ENCODE measurements at regions not wholly inside any gene's neighbourhood (a gene's known extent, or its start where the extent isn't known, plus 50 kb on each side); places are given as distances from the start of the nearest gene placed in this dataset.
"Not testable (repeated sequence)": the region's sequence is repeated elsewhere in the genome, so short reads cannot be mapped to it uniquely, and the experiment has no call there.

DNA sequence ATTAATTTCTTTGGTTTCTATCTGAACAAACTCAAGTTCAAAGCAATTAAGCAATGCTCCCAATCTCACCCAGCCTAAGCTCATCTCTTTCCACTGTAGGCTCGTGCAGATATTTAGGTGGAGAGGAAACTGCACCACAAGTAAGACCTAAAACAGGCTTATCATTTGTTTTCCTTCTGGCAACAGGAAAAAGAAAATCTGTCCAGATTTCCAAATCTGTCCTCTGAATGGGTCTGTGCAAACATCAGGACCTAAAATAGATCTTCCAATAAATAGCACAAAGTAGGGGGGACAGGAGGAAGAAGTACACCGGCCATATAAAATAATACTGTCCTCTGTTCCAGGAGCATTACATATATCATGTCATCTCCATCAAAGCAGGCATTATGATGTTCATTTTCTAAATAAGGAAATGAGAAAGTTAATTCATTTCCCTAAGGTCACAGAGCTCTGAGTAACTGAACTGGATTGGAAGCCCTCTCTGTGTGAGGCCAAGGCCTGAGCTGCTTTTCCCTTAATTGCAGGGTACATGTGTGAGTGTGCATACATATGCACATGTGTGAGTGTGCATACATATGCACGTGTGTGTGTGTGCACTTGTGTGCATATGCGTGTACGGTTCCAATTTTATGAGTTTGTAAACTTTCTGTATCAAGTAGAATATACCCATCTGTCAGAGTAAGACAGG, 92.8 kb upstream of the PARD3 start:
- DNase-seq, result no peak

DNA sequence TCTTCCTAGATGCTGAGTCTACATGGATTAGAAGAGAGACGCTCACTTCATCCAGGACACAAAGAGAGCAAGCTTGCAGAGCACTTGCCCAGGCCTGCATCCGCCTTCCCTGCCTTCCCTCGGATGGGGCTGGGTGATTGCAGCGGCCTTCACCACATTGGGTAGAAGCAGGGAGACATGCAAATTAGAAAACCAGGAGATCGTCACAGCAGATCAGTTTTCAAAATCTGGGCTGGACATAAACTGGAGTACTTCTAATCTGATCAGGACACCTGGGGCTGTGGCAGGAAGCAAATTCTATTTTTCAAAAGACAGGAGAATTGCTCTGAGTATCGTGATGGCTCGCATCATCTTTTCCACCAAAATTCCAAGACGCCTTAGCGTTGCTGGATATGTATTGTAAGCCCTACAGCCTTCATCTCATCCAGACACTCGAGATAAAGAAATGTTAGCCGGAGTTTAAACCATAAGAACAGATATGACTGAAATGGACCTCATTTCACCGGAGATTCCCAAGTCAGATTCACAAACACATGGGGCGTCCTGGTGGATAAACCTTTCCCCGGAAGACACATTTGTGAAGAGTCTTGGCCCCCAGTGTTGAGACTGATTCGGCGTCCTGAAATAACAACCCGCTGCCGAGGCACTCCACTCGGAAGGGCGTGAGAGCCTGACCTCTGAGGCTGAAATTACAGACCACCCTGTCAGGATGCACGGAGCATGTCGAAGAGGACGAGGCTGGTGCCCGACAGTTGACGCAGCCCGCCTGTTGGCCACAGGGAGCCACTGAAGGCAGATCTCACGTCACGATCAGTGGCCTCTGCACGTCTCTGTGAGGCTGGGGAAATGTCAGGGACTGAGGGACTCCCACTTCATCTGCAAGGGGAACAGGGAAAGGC, 91.2 kb upstream of the PARD3 start:
- no peak for DNase-seq

DNA sequence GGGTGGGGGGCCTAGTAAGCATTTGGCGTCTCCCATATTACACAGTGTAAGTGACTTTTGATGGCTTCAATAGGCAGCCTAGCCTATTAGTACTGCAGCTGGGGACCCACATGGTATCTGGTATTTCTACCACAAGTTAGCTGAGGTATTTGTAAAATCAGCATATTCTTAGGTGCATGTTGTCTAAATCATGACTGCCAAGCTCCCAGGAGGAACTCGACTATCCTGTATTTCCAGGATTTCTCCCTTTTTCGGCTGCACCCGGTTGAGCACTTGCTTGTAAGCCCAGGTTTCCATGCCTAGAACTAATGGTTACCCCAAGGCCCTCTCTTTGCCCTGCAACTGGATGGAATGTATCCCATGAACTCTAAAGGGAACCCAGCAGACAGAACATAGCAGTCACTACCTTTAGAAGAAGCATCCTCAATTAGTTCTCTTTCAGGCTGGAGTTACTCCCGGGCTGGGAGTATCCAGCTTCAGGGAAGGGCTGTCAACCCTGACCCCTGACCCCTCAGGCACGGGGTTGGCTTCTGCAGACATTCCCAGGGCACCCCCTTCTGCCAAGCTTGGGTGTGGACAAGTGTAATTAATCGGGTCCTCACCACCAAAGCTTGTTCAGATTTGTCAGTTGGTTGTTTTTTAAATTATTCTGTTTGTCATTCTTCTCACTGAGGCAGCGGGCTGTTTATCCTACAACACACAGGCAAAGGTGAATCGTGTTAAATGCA, 90.3 kb upstream of the PARD3 start:
- no peak for DNase-seq

DNA sequence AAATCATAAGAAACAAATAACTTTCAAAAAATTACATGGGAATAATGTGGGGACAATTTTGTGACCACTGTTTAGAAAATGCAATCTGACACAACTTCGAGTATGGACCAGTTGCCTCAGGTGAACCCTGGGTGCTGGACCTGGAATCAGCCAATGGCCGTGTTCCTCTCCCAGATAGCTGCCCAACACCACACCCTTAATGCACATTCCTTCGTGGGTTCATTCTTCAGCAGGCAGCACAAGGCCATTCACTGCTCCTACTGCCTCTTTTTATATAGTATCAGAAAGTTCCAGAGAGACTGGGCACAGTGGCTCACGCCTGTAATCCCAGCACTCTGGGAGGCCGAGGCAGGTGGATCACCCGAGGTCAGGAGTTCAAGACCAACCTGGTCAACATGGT, 89.1 kb upstream of the PARD3 start:
- no peak for DNase-seq

DNA sequence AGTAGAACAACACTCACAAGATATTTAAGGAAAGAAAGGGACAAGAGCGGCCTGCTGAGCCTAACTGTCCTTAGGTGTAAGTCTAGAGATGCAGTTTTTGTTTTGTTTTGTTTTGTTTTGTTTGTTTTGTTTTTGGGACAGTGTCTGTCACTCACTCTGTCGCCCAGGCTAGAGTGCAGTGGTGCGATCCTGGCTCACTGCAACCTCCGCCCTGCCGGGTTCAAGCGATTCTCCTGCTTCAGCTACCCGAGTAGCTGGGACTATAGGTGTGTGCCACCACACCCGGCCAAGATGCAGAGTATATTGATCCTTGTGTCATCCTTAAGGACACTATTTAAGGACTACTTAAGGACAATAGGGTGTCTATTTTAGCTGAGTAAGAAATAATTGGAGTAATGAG, 84.1 kb upstream of the PARD3 start:
- DNase-seq, result no peak

DNA sequence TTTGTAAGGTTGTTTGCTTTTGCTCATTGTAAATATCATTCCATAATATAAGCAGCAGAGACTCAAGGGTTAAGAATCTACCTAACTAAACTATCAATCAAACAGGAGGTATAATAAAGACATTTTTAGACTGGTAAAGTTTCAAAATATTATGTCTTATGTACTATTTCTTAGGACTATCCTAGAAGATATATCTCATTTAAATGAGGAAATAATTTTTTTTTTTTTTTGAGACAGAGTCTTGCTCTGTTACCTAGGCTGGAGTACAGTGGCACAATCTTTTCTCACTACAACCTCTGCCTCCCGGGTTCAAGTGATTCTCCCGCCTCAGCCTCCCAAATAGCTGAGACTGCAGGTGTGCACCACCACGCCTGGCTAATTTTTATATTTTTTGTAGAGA, 80.9 kb upstream of the PARD3 start:
- DNase-seq, result no peak

DNA sequence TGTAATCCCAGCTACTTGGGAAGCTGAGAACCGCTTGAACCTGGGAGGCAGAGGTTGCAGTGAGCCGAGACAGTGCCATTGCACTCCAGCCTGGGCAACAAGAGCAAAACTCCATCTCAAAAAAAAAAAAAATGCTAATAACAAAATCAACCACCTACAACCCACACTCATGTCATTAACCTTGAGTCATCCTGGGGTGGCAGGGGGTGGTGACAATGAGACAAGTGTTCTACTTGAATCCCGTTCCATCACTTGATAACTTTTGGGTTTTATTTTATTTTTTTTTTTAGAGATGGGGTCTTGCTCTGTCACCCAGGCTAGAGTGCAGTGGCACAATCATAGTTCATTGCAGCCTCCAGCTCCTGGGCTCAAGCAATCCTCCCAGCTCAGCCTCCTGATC, 80.0 kb upstream of the PARD3 start:
- not testable (repeated sequence) for DNase-seq

DNA sequence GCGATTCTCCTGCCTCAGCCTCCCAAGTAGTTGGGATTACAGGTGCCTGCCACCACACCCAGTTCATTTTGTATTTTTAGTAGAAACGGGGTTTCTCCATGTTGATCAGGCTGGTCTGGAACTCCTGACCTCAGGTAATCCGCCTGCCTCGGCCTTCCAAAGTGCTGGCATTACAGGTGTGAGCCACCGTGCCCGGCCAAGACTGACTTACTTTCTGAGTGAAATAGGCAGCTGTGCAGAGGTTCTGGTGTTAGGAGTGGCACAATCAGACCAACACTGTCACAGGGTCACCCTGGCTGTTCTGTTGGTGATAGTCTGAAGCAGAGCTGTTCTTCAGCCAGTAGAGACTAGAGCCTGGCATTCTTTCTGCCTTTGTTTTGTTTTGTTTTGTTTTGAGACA, 77.4 kb upstream of the PARD3 start:
- not testable (repeated sequence) for DNase-seq

DNA sequence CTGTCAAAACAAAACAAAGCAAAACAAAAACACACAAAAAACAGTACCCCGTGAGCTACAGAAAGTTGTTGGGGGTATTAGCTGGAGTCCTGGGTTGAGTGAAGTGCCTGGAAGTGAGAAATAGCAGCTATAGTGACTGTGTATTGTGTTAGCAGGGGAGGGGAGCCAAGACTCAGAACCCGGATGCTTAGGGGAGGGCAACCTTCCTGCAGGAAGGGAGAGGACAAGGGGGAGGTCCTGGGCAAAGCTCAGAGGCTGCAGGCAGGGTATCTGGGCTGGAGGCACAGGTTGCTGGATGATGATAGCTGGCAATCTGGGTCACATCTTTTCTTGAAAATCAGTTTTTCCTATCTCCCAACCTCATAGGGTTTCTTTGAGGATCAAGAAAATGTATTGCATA, 75.8 kb upstream of the PARD3 start:
- DNase-seq, result no peak

DNA sequence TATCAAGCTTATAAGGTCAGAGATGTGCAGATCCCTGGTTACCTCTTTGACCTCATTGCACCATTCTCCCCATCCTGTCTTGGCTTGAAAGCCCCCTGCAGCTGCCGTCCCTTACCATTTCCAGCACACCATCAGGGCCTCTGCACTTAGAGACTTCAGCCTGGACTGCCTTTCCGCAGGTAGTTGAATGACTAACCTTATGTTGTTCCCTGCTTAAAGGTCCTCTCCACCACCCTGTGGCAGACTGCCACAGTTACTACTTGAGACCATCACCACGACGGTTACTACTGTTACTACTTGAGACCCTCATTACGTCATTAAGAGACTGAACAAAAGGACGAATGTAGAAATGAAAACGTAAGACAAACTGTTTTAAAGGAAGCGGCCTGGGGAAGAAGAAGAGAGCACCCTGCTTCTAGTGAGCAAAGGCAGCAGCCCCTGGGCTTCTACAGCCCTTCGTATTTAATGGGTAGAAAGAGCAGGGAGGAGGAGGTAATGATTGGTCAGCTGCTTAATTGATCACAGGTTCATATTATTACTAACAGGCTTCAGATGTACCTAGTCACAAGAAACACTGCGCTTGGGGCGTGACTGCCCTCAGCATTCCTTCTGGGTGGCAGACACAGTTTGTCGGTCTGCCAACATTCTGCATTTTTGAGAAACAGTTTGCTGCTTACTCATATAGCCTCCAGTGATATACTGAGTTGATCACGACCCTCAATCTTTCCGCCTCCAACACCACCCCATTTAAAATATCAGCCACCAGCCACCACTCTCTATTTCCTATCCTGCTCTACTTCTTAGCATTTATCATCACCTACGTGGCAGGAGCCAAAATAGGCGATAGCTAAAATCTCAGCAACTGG, 74.1 kb upstream of the PARD3 start:
- no peak for DNase-seq

DNA sequence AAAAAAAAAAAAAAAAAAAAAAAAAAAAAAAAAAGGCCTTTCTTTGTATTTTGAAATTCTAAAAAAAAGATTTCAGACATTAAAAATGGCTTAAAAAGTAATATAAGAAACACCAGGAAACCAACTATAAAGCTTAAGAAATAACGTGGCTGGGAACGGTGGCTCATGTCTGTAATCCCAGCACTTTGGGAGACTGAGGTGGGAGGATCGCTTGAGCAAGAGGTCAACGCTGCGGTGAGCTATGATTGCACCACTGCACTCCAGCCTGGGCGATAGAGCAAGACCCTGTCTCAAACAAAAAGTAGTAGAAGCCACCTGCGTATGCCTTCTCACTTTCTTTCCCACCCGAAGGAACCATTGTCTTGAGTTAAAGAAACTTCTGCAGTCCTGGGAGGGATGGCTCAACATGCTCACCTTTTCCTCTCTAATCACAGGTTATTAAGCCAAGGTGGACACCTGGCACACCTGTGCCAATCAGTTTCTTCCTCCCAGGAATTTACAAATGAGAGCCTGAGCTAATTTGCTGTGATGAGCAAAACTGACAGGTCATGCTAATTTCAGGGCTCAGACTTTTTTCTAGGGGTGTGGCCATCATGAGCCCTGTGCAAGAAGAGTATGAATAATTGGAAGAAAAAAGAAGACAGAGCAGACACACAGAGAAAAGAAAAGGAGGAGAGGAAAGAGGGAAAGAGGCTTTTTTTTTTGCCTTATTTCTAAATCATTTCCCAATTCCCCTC, 72.0 kb upstream of the PARD3 start:
- no peak for DNase-seq

DNA sequence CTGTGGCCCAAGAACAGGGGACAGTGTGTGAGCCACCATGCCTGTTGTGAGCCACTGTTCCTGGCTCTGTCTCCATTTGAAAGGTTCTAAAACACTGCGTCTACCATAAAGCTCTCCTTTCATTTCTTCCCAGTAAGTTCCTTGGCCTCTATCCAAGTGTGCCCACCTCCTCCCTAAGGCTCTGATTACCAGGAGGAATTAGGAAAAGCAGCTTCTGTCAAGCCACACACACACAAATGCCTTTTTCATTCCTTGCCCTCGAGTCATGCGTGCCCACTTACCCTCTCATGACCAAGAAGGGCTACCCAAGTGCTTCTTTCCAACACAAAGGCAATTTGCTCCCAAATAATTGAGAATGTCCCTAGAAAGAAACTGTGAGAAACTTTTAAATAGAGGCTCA, 70.8 kb upstream of the PARD3 start:
- no peak for DNase-seq

DNA sequence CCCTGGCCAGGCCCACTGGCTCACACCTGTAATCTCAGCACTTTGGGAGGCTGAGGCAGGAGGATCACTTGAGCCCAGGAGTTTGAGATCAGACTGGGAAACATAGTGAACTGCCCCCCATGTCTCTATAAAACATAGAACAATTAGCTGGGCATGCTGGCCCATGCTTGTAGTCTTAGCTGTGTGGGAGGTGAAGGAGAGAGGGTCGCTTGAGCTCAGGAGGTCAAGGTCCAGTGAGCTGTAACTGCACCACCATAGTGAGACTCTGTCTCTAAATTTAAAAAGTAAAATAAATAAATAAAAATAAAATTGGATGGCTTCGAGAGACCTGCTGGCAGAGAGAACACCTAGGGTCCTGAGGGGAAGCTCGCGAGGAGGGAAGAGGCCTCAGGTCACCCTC, 69.9 kb upstream of the PARD3 start:
- DNase-seq, result no peak

DNA sequence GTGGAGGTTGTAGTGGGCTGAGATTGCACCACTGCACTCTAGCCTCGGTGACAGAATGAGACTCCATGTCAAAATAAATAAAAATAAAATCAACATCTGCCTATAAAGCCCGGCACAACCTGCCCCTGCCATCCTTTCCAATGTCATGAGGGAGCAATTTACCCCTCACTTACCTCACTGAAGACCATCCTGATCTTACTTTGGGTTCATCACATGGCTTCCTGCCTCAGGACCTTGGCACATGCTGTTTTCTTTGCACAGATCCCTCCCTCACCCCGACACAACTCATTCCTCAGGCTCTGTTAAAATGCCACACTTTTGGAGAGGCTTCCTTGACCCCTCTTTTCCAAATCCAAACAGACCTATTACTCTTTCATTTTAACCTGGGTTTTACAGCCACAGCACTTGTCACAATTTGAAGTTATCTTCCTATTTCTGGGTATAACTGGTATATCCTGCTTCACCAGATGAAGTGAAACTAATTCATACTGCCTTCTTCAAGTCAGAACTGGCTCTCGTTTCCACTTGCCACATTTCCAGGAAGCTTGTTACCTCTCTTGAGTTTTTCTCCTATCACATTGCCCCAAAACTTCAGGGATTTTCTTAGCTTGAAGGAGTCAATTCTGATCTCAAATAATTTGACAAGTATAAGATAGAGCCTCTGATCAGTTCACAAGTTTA, 69.3 kb upstream of the PARD3 start:
- DNase-seq, result no peak

DNA sequence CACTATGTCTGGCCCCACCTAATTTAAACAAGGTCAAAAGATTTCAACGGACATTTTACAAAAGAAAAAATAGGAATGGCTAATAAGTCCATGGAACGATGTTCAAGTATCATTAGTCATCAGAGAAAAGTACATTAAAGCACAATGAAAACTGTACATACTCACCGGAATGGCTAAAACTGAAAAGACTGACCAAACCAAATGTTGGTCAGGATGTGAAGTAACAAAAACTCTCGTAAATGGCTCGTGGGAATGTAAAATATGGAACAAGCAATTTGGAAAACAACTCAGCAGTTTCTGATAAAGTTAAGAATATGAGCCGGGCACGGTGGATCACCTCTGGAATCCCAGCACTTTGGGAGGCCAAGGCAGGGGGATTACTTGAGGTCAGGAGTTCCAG, 65.7 kb upstream of the PARD3 start:
- no peak for DNase-seq

DNA sequence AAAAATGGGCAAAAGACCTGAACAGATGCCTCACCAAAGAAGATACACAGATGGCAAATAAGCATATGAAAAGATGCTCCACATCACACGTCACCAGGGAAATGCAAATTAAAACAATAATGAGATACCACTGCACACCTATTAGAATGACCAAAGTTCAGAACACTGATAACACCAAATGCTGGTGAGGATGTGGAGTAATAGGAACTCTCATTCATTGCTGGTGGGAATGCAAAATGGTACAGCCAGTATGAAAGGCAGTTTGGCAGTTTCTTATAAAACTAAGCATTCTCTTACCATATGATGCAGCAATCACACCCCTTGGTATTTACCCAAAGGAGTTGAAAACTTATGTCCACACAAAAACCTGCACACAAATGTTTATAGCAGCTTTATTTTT, 63.6 kb upstream of the PARD3 start:
- DNase-seq, result not testable (repeated sequence)

DNA sequence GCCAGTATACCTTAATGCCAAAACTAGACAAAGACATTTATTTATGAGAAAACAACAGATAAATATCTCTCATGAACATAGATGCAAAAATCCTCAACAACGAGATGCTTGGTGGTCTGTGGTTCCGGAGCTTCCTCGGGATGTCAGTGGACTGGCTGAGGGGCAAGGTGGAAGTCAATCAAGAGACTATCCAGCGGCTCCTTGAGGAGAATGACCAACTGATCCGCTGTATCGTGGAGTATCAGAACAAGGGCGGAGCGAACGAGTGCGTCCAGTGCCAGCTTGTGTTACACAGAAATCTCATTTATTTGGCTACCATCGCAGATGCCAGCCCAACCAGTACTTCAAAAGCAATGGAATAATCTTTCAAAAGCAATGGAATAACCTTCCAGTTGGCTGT, 60.0 kb upstream of the PARD3 start:
- no peak for DNase-seq

DNA sequence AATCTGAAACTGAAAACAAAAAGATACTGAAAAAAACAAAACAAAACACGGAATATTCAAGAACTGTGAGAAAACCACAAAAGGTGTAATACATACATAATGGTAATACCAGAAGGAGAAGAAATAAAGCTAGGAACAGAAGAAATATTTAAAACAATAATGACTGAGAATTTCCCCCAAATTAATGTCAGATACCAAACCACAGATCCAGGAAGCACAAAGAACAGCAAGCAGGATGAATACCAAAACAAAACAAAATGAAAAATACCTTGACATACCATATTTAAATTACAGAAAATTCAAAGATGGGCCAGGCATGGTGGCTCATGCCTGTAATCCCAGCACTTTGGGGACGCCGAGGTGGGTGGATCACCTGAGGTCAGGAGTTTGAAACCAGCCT, 57.7 kb upstream of the PARD3 start:
- no peak for DNase-seq

DNA sequence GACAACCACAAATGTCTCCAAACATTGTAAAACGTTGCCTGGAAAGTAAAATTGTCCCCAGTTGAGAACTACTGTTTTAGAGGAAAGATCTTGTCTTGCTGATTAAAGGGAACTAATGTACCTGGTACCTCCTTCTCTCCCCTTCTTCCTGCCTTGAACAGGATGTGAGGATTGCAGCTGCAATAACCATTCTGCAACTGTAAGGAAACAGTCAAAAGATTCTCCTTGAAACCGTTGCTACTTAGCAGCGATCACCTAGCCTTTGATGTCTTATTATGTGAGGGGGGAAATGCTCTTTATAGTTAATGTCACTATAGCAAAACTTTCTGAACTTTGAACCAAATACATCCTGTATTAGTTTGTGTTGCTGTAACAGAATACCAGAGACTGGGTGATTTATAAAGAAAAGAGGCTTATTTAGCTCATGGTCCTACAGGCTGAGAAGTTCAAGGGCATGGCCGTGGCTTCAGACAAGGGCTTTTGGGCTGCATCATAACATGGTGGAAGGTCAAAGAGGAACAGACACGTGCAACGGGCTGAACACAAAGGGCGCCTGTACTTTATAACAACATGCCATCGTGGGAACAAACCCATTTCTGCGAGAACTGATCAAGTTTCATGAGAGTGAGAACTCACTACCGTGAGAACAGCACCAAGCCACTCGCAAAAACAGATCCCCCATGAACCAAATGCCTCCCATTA, 54.2 kb upstream of the PARD3 start:
- DNase-seq, result no peak

DNA sequence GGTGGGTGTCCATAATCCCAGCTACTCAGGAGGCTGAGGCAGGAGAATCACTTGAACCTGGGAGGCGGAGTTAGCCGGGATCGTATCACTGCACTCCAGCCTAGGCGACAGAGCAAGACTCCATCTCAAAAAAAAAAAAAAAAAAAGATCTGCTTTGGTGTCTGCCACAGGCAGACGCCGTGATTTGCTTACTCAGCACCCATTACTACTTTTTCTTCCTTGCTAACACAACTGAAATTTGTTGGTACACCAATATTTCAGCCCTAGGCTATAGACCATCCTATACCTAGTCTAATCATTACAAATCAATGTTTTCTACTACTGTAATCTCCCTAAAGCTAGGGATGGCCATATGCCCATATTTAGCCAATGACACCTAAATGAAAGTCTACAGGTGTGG, 53.5 kb upstream of the PARD3 start:
- DNase-seq, result no peak

DNA sequence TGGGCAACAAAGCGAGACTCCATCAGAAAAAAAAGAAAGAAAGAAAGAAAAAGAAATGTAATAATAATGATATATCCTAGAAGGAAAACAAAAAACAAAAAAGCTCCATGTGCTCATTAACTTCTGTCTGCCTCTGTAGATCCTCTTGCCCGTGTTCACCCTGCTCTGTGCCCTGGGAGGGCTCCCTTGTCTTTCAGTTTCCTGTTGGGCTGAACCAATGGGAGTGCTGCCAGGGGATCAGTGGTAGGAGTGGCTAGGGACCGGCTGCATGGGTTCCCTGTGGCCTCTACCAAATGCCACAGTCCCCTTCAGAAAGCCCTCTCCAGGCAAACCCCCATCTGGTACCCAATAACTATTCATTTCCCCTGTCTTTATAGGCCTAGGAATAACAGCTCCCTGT, 51.8 kb upstream of the PARD3 start:
- no peak for DNase-seq
